ENCODE measurements at regions not wholly inside any gene's neighbourhood (a gene's known extent, or its start where the extent isn't known, plus 50 kb on each side); places are given as distances from the start of the nearest gene placed in this dataset.

DNA sequence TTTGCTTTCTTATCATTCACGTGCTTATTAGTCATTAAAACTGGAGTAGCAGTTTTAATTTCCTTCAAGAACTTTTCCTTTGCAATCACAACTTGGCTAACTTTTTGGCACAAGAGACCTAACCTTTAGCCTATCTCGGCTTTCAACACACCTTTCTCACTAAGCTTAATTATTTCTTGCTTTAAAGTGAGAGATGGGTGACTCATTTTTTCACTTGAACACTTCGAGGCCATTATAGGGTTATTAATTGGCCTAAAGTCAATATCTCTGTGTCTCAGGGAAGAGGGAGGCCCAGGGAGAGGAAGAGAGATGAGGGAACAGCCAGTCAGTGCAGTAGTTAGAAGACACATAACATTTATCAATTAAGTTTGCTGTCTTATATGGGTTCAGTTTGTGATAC is 289.8 kb downstream of the RBM43 start:
- no peak for DNase-seq

DNA sequence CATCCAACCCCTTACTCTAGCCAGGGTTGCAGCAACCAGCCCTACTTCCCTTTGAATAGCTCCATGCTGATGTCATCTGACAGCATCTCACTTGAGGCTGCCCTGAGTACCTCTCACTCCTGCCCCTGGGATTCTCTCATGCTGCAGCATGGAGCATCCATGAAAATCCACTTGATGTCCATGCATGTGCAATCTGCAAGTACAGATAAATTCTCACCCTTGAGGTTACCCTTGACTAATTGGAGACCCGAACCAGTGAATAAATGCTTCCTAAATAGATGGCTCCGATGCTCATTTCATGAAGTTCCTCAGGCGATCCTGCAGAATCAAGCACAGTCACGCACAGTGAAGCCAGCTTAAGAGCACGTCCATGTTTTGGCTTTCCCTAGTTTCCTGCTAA is 298.3 kb downstream of the RBM43 start:
- no peak for DNase-seq

DNA sequence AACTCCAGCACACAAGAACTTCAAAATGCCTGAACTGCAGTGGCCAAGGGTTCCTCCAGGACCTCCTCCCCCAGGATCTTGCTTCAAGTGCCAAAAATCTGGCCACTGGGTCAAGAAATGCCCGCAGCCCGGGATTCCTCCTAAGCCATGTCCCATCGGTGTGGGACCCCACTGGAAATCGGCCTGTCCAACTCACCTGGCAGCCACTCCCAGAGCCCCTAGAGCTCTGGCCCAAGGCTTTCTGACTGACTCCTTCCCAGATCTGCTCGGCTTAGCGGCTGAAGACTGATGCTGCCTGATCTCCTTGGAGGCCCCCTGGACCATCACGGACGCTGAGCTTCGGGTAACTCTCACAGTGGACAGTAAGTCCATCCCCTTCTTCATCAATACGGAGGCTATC is 306.4 kb downstream of the RBM43 start:
- no peak for DNase-seq

DNA sequence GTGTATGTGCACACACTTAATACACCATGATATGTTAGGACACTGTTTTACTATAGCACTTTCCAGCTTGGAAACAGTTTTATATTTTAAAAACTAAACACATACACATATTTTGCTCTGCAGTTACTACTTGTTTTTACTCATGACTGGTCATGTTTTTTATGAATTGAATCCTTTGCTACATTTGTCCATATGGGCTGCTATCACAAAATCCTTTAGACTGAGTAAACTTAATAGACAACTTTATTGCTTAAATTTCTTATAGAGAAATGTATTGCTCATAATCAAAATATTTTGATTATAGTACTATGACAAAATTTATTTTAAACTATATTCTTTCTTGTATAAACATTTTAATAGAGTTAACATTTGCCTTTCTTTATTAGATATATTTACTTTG is 314.8 kb downstream of the RBM43 start:
- no peak for DNase-seq

DNA sequence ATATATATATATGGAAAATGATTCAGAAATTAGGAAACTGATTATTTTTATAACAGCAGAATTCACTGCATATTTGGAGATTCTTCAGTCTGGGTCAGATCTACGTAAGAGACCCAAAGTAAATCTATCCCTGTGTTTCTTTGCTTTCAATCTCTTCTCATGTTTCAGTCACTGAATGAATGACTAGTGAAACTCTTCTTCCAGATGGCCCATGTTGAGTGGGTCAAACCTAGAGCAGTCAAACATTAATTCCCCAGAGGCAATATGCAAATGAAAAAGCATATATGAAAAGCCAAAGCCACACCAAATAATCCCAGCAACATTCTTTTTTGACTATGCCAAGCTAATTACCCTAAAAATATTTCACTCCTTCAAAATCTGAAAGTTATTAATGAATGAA is 317.3 kb downstream of the RBM43 start:
- DNase-seq, result no peak

DNA sequence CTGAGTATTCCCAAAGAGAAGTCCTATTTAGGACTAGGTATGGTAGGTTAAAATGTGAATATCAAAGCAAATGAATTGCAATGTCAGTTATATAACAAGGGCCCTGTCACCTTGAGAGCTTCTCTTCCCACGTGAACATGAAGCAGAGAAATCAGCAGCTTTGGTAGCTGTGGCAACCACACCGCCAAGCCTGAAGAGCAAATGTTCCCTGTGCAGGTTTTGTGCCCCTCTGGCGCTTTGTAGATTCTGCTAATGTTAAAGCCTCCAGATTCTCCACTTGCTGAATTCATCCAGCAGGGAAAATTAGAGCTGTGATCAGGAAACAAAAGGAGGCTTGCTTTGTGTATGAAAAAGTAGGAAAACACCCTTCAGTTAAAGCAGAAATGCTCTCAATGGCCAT is 322.6 kb downstream of the RBM43 start:
- no peak for DNase-seq

DNA sequence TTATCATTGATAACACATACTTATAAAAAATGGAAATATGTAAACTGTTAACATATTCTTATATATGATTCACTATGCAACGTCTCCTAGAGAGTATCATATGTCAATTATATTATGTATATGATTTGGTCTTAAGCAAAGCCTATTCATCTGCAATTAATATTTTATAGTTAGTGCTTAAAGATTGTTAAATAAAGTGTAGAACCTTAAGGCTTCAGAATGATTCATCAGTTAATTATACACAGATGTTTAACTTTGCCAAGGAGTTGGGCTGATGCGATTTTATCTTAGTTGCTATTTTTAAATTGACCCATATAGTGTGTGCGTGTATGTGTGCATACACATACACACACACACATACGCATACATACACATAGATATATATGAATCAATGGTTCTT is 323.1 kb downstream of the RBM43 start:
- DNase-seq, result no peak

DNA sequence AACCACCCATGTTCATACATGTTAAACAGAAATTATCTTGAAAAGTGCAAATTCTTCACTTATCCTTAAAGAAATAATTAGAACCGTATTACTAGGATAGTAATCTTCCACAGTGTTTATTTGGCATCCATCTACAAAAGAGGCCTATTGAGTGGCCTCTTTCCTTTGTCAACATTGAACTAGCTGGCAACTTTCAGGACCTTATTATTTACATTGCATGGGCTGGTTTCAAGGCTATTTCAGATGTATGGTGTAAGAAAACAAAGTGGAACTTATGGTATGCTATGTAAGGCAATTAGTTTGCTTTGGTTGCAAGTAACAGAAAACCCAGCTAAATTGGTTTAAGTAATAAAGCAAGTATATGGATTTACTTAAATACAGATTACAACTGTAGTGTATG is 324.6 kb downstream of the RBM43 start:
- DNase-seq, result no peak

DNA sequence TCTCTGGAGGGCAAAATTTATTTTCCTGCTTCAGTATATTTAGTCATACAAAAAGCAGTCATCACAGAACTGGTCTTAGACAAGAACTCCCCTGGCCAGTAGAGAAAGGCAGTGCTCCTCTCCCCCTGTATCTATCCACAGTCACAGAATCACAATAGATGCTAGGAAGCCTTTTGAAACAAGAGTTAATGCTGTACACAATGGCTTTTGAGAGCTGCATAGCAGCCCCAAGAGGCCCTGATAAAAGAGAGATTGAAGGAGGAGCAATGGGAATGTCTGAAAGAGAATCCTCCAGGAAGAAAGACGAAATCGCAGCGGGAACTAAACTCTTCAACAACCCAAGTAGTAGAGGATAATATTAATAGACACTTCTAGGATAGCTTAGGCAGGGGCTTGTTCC is 330.2 kb downstream of the RBM43 start:
- no peak for DNase-seq

DNA sequence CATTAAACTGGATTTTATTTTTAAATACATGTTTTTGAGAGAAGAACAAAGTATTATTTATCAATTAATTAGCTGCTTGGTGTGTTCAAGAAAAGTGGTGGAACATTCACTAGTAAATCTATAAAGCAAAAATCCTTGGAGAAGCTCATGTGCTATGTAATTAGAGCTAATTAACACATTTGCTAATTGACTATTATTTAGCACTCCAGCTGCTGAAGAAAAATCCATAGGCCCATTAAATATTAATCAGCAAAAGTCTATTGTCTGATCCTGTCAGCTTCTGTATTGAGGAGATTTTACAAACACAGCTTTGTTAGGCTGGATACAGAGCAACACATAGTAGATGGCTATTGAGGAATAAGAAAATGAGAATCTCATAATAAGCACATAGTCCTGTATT is 336.1 kb downstream of the RBM43 start:
- DNase-seq, result no peak

DNA sequence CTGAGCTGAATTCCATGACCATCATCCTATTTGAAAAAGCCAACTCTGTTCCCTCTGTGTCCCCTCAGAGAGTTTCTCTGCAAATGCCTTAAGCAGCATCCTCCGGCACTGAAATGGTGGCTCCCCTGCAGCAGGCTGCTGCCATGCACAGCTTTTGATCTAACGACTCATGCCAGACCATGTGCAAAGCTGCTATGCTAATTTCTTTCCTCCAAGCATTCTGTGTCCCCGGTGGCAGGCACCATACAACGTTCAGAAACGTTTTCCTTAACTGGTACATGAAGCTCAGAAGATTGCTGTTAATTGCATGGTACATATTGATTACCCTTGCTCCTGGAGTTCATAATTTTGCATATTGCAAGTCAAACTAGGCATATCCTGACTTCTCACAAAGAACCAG is 336.8 kb downstream of the RBM43 start:
- DNase-seq, result no peak

DNA sequence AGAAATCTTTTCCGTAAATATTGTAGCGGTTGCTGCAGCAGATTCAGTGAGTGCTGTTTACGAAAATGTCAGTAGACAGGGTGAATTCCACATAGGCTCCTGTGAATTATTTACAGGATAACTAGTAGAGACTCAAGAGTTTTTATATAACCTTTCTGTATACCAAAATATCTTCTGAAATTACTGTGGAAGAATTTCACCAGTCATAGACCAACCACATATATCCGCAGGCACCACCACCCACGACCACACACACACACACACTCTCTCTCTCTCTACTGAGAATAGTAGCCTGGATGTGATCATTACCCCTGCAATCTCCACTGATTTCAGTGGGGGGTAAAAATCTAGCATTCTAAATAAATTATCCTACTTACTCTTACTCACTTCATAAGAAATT is 341.8 kb downstream of the RBM43 start:
- no peak for DNase-seq

DNA sequence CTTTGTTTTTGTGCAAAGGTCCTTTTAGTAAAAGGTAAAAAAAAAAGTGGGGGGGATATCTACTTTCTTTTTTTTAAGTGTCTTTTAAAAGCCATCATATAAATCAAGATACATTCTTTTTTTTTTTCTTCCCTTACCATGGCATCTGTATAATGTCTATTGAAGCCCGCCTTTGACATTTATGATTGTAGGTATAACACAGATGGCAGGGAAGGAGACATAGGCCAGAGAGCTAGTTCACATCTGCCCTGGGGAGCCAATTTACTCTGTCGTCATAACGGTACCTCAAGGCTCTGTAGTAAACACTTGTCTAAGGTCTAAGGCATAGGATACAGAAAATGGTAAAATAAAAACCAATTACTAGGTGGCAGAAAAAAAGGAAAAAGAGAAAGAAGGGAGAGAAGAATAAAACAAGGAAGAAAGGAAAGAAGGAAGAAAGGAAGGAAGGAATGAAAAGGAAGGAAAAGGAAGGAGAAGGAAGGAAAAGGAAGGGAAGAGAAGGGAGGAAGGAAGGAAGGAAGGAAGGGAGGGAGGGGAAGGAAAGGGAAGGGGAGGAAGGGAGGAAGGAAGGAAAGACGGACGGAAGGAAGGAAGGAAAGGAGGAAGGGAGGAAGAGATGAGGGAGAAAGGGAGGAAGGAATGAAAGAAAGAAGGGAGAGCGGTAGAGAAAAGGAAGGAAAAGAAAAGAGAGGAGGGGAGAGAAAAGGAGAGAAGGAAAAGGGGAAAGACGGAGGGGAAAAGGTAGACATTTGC is 343.5 kb downstream of the RBM43 start:
- DNase-seq, result no peak

DNA sequence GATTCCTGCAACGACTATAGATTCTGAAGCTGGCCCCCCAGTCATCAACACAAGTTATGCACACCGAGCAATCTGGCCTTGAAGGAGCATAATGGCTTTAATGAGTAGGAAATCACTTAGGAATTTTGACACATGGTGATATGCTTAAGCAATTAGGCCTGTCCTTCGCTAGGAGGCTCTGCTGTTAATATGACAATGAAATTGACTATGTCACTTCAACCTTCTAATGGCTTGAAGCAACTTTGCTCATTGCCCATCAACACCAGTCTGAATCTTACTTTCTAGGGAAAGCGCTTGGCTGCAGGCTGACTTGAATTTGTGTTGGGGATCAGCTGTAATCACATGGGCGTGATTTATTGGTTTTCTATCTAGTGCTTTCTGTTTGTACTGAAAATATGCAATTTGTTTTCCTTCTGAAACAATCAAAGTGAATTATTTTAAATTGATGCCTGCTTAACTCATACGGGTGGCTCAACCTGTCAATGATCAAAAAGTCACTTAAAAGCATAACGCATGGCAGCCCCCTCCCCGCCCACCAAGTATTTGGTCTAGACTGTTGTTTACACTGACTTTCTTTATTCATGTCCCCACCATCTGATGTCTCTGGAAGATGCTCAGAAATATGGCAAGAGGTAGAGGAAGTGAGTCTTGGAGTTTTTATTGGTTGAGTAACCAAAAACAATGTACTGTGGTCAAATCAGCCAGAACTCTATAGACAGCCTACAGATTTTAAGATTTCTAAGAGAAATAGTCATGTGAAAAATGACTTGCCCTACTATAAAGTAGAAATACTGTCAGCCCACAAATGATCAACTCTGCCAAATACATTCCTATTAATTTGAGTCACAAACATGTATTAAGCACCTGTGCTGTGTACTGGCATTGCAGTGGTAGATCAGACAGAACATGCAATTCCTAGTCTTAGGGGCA is 344.9 kb downstream of the RBM43 start:
- DNase-seq, result no peak

DNA sequence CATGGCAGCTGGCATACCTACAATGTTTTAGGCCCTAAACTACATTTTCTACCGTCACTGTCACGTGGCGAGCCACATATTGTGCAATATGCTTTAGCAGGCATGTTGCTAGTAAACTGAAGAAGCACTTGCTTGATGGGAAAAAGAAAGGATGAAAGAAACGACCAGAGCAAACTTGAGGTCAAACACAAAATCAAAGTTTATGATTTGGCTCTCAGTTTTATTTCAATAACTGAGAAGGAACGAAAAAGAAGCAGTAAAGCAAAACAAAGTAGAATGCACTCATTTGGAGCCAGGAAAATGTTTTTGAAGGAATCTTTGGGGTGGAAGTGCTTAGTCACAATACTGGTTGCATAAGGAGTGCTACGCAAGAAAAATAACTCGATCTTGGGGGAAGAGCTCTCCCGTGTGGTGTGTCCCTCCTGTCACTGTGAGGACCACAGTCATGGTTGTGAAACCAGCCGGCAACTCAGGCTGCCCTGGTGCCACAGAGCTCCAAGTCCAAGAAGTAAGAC is 349.8 kb downstream of the RBM43 start:
- peak; percentile 12 for DNase-seq

DNA sequence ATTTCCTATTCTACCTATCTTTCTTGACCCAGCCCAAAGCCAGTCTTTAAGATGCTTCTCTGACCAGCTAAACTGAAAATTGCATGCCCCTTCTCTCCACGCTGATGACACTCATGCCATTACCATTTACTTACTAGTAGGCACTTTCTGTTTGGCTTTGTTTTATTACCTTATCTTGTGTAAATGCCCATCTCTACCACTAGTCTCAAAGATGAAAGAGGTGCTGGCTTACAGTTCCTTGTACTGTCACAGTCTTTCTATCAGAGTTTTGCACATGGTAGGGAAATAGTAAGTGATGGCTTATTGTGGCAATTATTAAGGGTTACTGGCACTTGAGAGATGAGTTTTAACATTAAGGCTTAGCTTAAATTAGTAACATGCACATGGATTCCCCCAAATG is 352.1 kb downstream of the RBM43 start:
- no peak for DNase-seq

DNA sequence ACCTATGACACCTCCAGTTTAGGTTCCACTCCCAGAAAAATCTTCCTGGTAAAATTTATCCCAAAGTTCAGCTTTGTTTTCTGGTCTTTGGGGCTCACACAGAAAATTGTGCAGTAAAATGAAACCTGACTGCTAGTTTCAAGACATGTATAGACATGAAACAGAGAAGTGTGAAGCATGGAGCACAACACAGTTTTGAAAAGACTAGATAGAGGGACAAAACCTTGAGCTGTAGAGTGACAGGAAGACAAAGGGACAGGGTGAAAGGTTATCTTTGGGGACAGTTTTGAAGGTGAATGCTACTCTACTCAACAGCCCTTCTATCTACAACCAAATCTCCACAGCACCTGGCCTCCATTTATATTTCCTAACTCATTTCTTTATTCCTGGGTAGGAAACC is 352.6 kb downstream of the RBM43 start:
- DNase-seq, result no peak

DNA sequence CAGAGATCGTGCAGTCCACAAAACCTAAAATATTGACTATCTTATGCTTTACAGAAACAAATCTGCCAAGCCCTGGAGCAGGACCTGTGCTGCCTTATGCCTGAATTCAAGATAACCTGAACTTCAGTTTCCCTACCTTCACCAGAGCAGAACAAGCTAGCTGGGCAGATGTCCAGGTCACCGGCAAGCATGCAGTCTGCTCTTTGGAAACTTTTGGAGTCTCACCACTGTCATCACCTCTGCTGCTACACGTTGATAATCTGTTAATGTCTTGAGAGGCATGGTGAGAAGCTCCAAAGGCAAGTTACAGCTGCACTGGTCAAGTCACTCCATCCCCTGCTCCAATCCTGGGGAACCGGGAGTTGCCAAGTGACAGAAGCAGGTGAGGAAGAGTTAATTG is 354.2 kb downstream of the RBM43 start:
- no peak for DNase-seq

DNA sequence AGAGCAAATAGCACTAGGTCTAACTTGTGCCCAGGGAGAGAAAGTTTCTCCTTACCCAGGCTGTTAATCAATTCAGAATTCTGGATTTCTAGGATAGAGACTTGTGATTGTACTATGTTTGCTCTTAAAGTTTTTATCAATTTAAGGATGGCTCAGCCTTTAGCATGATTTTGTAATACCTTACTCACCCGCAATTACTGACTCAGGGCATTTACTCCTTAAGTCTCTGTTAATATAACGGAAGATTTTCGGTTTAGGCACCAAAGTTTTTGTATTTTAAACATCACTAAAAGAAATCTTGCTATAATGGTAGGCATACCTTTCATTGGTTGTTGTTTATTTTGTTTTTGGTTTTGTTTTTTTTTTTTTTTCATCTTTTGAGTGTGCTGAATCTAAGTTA is 358.2 kb downstream of the RBM43 start:
- DNase-seq, result no peak

DNA sequence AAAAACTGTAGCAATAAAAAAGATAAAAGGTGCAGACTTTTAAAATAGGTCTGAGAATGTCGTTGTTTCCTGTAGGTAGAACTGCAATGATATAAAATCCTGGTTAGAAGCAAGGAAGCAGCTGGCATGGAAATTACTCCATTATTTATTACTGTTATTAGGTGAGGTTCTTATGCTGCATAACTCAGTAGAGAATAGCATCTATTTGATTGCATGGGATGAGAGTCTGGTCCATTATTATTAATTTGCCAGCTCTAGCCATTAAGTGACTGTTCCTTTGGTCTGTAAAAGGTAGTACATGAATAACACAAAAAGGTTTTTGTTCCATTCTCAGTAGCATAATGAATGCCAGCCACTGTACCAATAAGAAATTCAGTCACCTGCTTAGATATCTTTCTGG is 358.6 kb downstream of the RBM43 start:
- no peak for DNase-seq

DNA sequence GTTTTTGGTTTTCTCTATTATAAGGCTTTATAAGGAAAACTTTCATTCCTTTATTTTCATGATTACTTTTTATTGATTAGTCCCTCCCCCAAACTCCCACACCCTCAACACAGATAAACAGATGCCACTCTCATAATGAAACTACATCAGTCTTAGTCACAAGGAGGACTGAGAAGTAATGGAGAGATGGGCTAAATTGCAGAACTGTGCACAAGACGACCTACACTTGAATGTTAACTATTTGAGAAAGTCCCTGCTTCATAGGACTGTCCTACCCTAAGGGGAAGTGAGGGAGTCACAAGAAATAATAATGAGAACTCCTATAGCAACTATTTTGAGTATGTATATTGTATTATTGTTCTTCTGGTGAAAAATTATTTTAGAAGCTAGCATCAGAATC is 360.8 kb downstream of the RBM43 start:
- DNase-seq, result no peak

DNA sequence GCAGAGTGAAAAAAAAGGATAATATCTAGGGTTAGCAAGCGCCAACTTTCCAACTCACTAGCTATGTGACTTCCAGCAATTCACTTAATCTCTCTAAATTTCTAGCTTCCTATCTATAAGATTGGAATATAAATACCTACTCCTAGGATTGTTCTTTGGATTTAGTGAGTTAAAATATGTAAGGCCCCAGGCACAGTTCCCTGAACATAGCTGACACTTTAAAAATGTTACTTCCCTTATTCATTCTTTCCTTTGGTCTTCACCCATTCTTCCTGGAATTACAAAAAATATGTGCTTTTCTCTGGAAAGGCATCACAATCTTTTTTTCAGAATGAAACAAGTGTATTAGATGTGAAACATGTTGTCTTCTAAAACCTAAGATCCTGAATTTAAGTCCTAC is 365.7 kb downstream of the RBM43 start:
- no peak for DNase-seq

DNA sequence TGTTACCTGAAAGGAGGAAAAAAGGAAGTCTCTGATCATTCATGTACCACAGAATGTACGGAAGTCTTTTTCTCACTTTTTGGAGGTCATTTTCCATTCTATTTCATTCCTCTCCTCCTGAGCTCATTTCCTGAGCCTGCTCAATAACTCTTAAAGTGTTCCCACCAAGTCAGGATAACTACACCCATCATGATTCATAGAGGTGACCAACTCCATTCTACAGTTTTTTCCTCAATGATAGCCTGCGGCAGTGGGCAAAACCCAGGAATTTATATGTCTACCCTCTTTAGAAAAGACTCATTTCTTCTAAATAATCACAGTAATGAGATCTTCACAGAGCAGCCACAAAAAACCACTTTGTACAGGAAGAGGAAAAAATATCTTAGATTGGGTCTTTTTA is 372.5 kb downstream of the RBM43 start:
- peak; percentile 15 for DNase-seq

DNA sequence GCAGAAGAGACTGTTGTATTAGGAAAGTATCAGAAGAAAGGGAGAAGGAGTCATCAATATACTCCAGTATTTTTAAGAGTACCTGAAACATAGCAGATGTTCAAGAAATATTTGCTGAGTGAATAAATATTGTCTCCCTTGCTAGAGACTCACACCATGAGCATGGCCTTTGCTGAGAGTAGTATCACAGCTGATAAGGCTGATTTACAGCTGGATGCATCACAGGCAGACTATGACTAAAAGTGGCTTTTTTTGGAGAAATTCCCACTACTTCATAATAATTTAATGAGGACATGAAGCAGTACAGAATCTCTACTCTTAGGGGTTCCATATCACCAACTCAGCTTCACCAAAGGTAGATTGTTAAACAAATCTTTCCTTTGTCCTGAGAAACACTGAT is 373.3 kb downstream of the RBM43 start:
- no peak for DNase-seq

Measured in T1000 (cell line).